Stimulated activated naive CD4-positive, alpha-beta T cell (primary cell): ENCODE measurements at regions not wholly inside any gene's neighbourhood (a gene's known extent, or its start where the extent isn't known, plus 50 kb on each side); places are given as distances from the start of the nearest gene placed in this dataset.
"Not testable (repeated sequence)": the region's sequence is repeated elsewhere in the genome, so short reads cannot be mapped to it uniquely, and the experiment has no call there.

Experiments used
- DNase-seq, 6 experiments: peaks; one replicate each; lab custom pipeline; 2025; lab: John Stamatoyannopoulos, UW

- no peak for DNase-seq
Observed at GRCh38 chr7:153407291-153408046, 644.7 kb upstream of the DPP6 start.

DNA sequence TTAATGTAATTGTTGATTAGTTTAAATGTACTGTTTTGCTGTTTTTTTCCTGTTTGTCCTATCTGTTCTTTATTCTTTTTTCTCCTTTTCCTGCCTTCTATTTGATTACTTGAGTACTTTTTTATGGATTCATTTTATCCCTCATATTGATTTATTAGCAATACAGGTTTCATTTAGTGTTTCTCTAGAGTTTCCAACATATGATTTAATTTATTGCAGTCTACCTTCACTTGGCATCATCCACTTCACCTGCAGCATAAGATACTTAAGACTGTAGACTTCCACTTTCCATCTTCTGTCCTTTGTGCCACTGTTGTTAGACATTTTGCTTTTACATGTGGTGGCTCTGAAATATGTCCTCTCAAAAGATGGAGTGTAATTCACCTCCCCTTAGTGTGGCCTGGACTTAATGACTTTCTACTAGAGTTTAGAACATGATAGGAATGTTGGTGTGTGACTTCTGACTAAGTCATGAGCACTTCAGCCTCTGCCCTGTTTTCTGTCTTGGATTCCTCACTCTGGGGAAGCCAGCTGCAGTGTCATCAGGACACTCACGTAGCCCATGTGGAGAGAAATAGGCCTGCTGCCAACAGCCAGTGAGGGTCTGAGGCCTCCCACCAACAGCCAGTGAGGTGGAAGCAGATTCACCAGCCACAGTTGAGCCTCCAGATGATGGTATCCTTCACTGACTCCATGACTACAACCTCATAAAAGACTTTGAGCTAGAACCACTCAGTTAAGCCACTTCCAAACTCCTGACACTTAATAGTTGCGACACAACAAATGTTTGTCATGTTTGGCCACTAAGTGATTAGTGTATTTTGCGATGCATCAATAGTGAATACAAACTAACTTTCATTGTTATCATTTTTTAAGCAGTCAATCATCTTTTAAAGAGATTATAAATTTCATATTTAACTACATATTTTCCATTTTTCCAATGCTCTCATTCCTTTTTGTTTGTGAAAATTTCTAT, 643.5 kb upstream of the DPP6 start:
- DNase-seq: no peak

DNA sequence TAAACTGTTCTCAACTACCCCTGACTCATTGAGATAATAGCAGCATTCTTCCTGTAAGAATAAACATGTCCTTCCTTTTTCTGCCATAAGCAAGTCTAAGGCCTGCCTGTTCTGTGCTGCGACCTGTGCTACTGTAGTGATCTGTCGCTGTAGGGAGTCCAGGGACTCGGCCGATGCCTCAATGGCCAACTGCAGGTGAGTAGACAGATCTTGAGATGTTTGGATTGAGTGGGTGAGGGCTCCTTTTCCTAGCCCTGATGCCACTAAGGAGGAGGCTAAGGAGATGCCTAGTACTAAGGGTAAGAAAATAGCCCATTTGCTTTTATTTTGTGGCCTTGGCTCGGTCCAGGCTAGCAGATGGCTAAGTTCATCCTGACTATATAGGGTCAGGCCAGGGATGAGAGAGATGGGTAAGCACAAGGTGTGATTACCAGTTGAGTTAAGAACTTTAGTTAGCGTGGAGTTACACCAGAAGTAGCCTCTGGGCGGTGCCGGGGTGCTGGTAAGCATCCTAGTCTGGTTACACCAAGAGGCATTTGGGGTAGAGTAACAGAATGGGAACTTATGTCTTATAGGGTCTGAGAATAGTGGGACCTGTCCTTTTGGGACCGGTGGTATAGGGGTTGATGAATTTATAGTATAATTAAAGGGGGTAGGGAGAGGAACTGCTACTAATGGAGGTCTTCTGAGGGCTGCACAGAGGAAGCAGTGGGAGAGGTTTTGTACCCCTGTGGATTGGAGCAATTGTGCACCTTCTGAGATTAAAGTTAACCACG, 642.4 kb upstream of the DPP6 start:
- not testable (repeated sequence) for DNase-seq

DNA sequence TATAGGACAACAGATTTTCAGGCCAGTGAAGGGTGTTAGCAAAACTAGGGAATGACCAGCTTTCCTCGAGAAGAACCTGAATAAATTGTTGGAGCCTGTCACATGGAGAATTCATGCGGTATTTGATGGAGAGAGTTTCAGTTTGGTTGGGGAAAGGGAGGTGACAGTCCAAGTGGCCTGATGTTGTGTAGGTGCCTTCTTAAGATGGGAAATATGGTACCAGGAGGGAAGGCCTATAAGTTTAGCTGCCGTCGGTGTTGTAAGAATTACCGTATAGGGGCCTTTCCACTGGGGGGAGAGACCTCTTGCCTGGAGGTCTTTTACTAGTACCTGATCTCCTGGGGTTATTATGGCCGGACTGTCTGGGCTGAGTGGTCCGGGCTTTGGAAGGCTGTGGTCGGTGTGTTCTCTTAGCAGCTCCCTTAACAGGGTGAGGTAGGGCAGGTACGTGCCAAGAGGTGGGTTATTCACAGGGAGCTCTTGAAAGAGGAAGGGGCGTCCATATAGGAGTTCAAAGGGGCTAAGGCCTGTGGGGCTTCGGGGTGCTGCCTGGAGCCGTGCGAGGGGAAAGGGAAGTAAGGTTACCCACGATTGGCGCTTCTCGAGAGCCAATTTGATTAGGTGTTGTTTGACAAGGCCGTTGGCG, 641.1 kb upstream of the DPP6 start:
- DNase-seq: not testable (repeated sequence)

DNA sequence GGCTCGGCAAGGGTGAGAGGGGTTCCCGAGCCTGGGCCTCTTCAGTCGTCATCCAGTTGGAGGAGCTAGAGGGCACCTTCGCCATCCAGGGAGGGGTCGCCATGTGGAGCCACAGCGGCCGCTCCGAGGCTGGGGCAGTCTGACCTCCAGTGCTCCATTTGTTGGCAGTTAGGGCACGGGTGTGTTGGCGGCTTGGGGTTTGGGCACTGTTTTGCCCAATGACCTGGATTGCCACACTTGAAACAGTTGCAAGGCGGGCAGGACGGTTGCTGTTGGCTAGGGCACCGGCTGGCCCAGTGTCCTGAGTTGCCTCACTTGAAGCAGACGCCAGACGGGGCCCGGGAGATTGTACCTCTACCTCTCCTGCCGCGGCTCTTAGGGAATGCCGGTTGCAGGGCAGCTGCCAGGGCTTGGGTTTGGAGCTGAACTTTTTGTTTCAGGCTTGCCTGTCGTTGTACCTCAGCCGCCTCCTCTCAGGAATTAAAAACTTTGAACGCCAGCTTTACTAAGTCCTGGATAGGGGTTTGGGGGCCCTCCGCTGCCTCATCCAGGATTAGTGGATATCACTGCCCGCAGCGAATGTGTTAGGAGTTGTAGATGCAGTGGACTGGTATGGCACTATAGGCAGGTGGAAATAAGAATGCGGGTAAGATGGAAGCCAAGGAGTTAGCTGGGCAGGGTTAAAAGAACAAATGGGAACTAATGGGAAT, 639.9 kb upstream of the DPP6 start:
- DNase-seq: not testable (repeated sequence)

DNA sequence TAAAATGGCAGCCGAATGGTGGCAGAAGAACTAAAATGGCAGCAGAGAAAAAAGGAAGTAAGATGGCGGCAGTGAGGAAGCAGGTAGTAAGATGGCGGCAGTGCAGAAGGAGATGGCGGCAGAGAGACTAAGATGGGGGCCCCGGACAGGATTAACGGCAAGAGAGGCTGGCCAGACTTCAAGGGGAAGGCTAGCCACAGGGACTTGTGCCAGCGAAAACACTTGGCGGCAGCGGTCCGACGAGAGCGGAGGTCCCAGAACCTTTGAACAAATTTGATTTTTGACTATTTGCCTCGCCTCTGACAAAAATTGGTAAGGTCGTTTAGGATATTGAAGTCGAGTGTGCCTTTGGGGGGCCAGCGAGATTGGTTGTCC, 639.4 kb upstream of the DPP6 start:
- not testable (repeated sequence) for DNase-seq

GRCh38 chr7:153413199-153413539, 639.0 kb upstream of the DPP6 start:
- DNase-seq: no peak

DNA sequence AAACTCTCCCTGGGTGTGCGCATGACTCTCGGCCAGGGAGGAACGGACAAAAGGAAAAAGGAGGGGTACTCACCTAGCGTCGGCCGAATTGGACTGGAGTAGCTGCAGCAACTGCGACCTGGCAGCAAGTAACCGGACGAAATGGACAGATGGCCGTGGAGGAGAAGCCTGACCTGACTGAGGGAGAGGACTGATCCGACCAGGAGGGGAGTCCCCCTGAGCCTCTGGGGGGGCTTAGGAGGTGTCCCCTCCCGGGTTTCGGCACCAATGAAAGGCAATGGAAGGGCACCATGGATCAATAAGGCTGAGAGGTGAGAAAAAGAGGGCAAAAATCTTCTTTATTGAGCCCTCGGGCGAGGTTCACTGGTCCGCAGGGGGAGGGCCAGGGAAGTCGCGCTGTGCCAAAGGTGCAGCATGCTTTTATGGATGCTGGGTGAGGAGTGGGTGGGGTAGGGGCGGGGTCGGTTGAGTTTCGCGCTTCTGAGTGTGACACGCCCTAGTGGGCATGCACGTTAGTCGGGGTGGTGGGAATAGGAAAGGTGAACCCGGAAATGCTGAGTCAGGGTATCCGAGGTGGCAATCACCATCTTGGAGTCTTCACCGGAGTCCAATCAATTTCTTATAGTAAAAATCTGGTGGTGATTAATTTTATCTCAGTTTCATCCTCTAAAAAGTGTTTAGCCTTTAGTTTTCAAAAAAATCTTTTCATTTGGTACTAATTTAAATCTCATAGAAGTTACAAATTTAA, 638.5 kb upstream of the DPP6 start:
- no peak for DNase-seq

GRCh38 chr7:153414288-153414629, 637.9 kb upstream of the DPP6 start:
- DNase-seq: no peak

DNA sequence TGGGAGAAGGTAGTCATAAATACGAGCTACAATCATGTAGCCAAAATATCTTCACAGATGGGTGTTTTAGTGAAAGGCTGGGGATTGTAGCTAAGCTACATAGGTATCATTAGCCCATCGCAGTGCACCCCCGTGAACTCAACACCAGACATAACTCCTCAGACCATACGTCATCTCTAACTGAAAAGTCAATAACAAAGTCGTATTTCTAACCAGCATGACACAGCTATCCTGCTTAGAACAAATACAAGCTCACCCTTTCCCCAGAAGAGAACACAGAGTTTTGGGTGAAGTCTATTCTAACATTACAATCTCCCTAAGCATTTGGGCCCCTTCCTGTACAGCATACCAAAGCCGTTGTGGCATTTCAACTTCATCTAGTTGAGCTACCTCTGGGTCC, 636.6 kb upstream of the DPP6 start:
- DNase-seq: no peak

DNA sequence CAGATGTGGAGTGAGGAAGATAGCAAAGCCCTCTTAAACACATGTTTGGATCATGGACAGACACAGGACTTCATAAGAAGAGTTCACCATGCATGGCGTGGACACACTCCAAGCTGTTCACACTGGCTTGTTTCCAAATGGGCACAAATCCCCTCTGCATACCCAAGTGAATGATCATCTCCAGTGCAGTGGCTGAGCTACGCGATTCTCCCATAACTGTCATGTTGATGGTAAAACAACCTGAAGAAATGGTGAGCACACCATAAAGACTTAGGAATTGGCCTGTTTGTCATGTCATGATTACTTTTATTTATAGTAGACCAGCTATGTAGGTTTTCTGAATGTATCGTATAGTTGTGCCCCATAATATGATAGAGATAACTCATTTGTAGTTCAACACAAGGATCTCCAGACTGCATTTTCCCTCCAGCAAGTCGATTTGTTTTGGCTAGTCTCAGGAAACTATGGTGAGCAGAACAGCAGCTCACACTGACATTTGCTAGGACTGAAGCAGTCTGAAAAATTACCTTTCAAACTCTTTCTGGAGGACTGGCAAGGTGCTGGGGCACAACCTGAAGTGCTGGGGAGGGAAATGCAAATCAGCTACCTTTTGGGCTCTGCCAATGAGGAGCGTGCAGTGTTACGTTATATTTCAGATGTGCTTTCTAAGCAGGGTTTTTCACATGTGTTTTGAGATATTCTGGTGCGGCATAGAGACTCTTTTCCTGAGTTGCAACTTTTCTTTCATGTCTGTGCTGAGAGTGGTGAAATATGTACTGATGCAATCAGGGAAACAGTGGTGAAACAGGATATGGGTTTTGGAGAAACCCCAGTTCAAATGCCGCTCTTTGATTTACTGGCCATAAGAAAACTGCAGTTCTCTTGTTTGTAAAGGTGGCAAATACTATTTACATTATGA, 629.6 kb upstream of the DPP6 start:
- no peak for DNase-seq

DNA sequence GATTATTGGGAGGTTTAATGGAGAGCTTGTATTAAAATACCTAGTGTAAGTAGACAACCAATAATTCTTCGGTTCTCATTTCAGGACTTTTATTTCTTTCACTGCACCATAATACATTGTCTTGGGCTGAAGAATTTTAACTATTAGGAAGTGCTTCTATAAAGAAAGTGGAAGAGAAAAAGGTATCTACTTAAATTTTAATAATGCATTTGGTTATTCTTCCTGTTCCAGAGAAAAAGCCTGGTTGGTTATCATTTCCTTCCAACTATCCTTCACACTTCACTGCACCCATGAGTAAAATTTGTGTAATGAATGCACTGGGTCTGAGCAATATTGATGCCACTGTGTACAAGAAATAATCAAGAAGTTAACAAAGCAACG, 629.0 kb upstream of the DPP6 start:
- no peak for DNase-seq

DNA sequence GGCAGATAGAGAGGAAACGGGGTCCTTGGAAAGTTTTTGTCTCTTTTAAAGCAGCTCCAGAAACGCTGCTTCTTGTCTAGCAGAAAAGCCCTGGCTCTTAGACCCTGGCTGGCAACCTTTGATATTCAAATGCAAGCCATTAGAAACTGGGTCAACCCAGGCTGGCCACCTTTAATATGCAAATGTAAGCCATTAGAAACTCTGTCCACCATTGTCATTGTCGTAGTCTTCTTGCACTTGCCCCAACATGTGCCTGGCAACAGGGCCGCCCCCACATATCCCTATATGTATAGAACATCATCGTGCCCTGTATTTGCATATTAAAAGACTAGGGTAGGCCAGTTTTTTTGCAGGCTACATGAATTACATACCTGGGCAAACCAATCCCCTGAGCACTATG, 621.3 kb upstream of the DPP6 start:
- DNase-seq: no peak

DNA sequence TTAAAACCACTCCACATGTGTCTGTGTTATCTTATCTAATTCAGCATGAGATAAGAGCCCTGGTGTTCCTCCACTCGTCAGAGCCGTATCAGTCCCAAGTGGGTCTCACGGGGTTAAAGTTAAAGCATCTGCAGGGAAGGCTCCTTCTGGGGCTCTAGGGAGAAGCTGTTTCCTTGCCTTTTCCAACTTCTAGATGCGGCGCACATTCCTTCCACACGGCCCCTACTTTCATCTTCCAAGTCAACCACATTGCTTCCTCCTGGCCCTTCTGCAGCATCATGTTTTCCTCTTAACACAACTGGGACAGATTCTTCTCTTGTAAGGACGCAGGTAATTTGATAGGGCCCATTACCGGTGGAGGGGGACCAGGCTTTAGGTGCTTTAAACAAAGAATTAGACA, 620.1 kb upstream of the DPP6 start:
- DNase-seq: no peak

- DNase-seq: no peak
Observed at GRCh38 chr7:153433223-153433622, 619.0 kb upstream of the DPP6 start.

DNA sequence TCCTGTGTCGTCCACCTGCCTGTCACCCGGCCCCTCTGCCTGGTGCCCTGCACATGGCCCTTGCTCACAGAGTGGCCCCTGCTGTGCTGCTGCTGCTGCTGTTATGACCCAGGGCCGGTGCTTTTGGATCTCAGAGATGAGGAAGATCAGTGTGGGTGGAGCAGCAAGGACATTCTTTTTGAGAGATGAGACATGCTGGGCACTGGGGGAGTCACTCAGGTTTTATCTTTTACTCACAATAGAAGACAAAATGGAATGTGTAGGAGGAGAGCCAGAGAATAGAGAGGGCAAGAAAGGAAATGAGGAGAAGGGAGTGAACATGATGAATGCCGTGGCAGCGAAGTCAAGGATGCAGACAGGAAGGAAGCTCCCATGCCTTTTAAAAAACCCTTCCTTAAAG, 611.5 kb upstream of the DPP6 start:
- no peak for DNase-seq

- DNase-seq: no peak
Observed at GRCh38 chr7:153443032-153443701, 609.0 kb upstream of the DPP6 start.

- DNase-seq: no peak
Observed at GRCh38 chr7:153444641-153445040, 607.6 kb upstream of the DPP6 start.

GRCh38 chr7:153445641-153446040, 606.6 kb upstream of the DPP6 start:
- DNase-seq: no peak
